HG03432 (cell line): ENCODE measurements at regions not wholly inside any gene's neighbourhood (a gene's known extent, or its start where the extent isn't known, plus 50 kb on each side); places are given as distances from the start of the nearest gene placed in this dataset.

Experiments used
- ATAC-seq: cut with Tn5 transposase; IDR thresholded peaks from one replicate; pipeline ENCODE4 v1.9.1; 2021; ENCODE audit warnings: mild to moderate bottlenecking, moderate library complexity; ENCODE audit not compliant: unreplicated experiment

DNA sequence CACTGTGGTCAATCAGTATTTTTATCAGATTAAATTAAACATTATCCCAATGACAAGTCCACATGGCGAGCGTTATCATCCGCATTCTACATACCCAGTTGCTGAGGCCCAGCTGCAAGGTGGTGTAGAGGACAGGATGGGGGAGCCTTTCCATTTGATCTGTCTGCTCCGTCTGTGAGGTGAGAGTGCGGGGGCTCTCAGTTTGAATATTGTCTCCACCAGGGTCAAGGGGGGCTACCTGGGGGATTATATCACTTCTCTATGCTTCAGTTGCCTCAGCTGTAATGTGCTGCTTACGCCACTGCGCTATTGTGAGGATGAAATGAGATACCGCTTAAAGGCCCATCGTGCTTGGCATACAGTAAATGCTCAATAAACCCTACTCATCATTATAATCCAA is 1106.0 kb downstream of the BCL11B start:
- no peak for ATAC-seq

DNA sequence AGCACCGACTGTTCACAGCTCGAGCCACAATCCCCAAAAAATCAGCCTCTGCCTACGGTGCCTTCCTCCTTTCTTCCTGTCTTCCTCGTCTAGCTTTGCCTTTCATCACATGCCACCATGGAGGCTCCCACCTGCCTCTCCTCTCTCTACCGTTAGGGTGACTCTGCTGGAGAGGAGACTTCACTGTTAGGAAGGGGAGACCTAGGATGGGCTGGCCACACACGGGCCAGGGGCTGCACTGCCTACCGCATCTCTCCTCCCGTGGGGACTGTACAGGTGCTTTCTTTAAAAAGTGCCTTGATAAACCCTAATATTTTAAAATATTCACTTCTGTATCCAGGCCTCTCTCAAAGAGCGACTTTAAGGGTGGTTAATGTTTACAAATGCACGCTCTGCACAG is 1104.7 kb downstream of the BCL11B start:
- no peak for ATAC-seq

DNA sequence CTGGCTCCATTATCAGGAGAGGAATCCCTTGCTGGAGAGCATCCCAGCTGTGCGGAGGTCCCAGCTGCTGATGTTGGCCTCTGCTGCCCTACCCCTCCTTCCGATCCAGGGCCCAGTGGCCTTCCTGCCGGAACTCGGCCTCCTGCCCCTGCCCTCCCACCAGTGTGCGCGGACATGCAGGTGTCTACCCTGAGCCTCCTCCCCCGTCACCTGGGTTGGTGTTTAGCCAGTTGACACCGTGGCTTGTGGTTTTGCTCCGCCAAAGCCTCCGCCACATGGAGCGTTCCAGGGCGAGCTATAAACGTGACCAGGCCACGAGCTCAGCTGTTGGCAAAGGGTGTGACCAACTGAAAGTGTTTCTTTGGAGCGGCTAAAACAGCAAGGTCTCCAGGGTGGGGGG is 1104.3 kb downstream of the BCL11B start:
- ATAC-seq = no peak

DNA sequence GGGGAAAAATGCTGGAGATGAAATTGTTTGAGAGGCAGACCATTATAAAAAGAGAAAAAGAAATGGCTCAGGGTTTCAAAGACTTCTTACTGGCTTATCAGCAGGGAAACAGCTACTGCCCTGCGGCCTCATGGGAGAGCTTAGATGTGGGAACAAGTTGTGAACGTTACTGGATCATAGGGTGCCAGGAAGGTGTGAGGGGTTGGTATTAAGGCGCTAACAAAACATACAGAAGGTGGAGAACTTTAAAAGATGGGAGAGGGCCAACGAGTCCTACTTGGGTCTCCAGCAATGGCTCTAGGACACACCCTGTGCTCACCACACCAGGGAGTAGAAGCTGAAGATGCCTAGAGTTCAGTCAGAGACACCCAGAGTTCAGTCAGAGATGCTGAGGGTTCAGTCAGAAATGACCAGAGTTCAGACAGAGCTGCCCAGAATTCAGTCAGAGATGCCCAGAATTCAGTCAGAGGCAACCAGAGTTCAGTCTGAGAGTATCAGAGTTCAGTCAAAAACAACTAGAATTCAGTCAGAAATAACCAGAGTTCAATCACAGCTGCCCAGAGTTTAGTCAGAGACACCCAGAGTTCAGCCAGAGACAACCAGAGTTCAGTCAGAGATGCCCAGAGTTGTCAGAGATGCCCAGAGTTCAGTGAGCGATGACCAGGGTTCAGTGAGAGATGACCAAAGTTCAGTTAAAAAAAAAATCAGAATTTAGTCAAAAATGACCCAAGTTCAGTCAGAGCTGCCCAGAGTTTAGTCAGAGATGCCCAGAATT is 1103.6 kb downstream of the BCL11B start:
- no peak for ATAC-seq

DNA sequence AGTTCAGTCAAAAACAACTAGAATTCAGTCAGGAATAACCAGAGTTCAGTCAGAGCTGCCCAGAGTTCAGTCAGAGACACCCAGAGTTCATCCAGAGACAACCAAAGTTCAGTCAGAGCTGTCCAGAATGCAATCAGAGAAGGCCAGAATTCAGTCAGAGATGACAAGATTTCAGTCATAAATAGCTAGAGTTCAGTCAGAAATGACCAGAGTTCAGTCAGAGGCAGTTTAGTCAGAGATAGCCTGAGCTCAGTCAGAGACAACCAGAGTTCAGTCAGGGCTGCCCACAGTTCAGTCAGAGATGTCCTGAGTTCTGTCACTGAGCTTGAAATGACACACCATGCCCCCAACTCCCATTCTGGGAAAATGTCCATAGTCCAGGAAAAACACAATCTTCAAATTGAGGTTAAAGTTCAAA is 1102.8 kb downstream of the BCL11B start:
- ATAC-seq = no peak

DNA sequence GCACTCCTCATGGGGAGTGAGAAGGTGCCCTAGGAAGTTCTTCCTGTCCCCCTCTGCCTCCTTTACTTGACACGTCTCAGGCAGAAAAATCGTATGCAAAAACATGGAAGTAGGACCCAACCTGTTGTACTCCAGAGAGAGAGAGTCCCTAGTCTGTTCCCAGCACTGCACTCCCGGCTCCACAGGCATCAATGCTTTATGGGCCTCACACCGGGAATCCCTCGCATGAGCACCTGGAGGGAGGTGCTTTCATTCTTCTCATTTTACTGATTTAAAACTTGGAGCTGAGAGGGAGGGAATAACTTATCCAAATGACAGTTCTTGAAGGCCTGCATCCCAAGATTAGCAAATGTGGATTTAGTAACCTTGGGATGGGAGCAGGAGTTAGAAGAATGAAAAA is 1101.4 kb downstream of the BCL11B start:
- ATAC-seq = no peak

DNA sequence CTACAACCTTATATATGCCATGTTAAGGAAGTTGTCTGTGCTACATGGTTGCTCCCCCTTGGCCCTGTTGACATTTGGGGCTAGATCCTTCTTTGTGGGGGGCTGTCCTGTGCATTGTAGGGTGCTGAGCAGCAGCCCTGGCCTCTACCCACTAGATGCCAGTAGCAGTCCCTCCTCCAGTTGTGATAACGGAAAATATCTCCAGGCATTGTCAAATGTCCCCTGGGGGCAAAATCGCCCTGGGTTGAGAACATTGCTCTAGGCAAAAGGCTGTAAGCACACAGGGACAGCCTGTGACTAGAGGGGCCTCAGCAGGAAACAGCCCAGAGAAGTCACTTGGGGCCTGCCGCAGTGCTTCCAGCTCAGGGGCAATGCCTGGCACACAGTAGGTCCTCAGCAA is 1100.3 kb downstream of the BCL11B start:
- no peak for ATAC-seq

DNA sequence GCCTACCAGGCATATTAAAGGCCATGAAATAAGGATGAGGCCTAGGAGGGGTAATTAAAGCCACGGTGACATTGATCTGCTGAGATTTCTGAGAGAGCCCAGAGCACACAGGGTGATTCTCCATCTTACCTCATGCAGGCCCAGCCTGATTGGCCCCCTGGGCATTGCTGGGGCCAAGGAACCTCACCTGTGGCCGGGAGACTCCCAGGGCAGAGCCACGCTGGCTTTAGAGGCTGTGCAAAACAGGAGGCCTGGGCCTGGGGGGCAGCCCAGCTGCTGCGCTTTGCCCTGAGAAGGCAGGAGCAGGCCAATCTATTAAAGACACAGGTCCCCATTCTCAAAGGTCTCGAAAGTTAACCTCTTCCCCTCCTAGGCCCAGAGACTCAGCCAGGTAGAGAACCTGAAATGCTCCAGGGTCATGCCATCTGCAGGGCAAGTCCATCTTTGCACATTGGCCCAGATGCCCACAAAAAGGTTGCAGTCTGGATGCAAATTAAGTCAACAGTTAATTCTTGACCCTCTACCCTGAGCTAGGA is 1099.7 kb downstream of the BCL11B start:
- ATAC-seq = no peak

DNA sequence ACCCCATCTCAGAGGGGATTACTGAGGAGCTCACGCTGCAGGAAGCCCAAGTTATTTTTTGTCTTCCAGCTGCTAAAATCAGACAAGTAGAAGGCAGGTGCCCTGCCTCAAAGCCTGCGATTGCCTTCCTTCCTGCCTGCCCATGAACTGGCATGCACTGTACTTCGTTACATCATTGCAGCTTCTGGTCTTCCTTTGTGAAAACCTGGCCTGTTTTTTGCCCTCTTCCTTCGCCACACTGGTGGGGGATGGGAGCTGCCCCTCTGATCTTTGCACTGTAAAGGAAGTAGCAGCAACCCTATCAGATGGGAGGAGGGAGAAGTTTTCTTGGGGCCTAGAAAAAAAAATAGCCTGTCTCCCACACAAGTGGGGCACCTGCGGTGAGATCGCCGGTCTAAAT is 1098.7 kb downstream of the BCL11B start:
- no peak for ATAC-seq

DNA sequence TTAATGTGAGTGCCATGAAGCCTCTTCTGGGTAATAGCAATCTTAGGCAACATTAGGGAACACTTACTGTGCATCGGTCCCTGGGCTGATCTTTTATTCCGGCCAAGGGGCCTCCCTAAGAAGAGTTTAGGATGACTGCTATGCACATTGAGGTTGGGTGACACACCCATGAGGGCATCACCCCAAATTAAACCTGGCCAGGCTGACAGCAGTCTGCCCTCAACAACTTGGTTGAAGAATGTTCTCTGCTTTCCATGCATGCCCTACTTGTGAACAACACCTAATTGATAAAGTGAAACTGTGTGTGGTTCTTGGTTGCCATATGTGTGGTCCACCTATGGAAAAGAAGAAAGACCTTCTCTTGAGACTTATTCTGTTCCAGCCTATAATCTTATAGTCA is 1098.0 kb downstream of the BCL11B start:
- no peak for ATAC-seq

DNA sequence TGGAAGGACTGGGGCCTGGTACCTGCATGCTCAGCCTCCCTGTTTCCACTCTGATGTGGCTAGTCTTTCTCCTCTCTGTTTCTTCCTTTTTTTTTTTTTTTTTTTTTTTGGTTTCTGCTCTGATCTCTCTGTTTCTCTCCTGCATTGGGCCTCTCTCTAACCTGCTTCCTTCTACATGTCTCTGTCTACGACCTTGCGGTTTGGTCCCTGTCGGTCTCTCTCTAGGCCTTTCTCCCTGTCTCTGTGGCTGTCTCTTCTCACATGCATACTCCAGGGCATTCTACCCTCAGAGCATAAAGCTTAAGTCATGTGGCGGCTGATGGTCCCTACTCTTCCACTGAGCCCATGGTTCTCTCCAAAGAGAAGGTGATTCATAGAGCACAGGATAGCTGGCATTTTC is 1096.6 kb downstream of the BCL11B start:
- no peak for ATAC-seq

DNA sequence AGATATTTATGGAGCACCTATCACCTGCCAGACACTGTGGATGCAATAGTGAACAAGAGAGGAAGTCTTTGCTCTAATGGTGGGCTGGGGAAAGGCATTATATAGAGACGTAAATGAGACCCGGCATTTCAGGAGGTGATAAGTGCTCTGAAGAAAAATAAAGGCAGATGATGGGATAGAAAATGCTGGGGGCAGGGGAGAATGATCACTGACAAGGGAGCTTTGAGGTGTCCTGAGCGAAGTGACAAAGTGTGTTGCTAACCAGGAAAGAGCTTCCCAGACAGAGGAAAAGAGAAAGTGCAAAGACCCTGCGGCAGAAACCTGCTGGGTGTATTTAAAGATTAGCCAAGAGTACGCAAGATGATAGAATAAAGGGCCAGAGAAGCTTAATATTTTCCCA is 1096.1 kb downstream of the BCL11B start:
- no peak for ATAC-seq

DNA sequence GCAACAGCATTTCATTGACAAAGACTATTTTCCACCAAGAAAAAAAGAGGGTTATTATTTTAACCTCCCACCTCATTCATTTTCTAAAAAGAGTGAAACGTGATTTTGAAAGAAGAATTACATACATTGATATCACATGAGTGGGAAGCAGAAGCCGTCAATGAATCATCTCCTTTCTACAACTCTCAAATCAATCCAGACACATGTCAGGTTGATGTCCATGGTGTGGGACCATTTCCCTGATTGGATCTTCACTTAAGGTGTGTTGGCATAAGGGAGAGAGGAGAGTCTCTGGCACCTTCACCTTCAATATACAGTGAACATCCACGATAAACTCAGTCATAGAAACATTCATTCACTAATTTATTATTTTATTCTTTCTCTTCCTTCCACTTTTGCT is 1095.1 kb downstream of the BCL11B start:
- ATAC-seq = no peak

DNA sequence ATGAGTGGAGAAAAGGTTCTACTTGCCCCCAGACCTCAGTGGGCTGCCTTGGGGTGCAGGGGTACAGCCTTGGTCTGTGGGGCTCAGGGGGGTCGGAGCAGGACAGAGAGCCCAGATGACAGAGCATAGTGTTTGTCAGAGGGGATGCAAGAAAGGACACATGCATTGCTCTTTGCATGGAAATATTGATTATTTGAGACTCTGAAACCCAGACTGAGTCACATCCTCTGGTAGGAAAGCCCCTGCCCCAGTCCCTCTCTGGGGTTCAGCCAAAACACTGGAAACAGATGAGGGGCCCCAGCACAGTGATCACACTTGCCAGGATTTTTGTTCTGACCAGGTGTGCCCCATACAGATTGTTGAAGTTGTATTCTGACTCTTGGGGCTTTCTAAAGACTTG is 1094.4 kb downstream of the BCL11B start:
- no peak for ATAC-seq

DNA sequence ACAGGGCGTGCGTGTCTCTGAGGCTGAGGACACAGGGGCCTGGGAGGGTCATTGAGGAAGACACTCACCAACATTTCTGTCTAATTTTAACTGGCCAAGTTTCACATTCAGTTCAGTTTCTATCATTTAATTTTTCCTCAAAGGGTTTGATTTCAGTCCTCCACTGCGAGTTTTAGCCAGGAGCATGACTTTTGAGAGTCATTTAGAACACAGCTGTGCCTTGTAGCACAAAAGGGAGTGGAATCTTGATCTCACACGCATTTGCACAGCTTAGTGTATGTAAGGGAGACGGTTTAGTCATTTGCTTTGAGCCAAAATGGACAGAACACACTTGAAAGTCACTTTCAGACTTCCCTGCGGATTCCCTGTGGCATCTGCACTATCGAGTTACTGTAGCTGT is 1090.8 kb downstream of the BCL11B start:
- no peak for ATAC-seq

DNA sequence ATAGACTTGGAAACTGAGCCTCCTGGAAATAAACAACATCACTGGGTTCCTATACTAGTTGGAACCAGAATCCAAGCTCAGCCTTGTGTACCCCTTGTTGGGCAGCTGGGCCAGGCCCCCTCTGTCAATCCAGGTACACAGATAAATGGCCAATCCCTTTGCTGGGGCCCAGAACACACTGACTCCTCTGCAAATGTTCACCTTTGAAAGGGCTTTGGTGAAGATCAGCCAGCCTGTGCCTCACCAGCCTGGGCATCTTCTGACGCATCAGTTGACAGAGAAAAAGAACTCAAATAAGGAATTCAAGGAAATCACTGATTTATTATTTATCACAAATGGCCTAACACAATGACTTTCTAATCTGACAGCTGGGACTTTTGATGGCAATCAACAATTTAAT is 1090.2 kb downstream of the BCL11B start:
- ATAC-seq = no peak

DNA sequence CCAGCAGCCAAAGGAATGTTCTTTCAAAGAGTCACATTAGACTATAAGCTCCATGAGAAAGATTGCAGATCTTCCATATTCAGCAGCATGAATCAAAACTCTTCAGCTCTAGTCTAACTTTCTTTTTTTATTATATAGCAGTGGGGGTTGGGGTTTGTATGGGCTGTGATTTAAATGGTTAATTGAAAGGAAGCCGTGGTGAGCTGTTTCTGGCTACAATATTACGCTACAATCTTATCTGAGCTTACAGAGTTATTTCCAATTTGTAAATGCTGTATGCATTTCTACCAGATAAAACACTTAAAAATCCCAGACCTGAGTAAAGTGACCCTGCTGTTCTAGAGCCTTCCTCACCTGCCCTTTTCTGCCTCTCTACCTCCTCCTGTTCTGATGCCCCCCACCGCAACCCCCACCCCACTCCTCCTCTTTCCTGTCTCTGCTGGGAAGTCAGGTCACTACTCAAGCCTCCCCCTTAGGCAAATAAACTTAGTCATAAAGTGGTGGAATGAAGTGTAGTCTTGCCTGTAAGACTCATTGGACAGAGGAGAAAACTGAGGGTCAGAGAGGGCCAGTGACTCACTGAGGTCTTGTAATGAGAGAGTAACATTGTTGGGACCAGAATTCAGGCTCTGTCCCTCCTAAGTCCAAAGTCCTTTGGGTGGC is 1089.5 kb downstream of the BCL11B start:
- ATAC-seq = no peak

DNA sequence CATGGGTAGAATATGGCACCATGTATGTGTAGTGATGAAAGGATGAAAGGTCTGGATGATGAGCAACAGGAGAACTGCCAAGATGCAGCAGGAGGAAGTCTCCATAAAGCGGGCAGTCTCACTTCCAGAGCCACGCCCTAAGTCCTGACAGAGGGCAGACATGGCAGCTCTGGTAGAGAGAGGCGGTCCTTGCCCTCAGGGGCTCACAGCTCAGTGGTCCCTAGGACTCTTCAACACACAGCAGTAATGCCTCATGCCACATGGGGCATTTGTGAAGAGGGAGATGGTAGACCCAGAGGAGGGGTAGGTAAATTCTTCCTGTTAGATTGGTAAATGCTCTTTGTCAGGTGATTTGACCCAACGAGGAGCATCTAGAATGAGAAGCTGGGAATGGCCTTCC is 1088.4 kb downstream of the BCL11B start:
- no peak for ATAC-seq

DNA sequence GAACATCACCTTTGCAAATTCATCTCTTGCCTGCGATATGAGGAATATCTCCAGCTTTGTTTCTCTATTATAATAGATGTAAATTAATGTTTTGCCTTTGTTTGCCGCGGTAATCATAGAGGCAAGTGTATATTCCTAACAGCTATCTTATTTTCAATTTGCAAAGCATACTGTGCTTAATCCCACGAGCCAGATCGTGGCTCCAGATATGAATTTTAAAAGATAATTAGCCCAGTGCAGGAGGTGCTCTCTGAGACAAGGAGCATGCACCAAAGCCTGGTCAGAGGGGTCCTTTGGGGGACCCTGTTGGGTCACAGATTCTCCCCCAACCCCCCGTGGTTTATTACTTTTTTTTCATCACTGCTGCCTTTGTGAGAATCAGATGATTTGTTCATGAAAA is 1087.5 kb downstream of the BCL11B start:
- ATAC-seq = no peak

DNA sequence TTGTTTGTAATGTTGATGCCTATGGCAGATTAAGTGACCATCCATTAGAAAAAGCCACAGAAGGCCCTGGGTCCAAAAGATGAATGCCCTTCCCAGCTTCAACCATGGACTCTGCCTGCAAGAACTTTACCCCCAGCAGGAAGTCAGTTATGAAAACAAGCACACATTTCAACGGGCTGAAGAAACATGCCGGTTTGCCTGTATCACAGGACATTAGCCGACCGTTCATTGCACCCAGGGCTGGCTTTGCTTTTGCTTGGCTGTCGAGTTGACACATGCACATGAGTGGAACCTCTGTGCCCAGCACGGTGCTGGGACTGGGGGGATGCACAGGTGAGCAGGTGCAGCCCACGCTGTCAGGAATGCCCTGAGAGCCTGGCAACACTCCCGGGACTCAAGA is 1087.0 kb downstream of the BCL11B start:
- no peak for ATAC-seq

DNA sequence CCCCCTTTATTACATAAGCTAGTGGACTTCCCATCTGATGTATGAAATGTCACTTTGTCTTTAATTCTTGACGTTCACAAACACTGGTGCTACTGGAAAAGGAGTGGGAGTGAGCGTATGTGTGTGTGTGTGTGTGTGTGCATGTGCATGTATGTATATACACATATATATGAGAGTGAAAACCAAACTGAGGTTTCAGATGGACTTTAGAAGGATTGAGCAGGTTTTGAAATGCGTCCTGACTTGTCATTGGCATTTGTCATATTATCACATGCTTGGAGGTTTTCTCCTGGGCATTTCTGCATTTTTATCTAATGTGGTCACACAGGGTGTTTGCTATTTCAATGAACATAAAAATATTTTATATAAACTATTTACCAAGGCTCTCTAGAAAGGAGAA is 1085.9 kb downstream of the BCL11B start:
- ATAC-seq = no peak

DNA sequence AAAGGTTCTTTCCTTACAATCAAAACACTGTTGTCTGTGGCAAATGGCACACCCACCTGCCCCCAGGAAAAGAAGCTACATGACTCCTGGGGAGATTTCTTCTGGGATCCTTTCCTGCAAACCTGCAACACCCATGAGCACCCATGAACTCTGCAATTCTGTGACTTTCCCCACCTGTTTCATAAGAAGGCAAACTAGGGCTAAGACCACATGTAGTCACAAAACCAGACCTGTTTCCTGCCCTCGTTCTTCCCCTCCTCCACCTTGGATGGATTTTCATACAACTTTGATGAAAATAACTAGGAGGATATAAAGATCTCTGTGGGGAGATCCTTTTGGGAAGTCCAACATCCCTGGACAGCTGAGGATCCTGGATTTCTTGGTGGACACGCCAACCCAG is 1084.7 kb downstream of the BCL11B start:
- ATAC-seq = no peak

DNA sequence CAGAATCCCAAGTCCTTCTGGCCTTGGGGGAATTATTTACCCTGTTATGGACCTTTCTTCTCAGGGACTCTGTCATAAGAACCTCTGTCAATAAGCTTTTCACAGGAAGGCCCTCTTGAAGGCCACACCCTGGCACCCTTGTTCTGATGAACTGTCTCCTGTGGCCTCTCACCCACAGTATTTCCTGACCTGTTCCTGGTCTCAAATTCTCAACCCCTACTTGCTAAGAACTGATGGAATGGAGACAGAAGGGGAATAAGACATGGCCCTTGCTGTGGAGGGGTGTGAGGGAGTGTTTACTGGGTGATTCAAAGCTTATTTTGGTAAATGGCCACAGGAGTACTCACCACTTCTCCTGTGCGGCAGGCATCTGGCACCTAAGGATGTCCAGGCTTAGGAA is 1082.9 kb downstream of the BCL11B start:
- no peak for ATAC-seq
